ENCODE measurements at regions not wholly inside any gene's neighbourhood (a gene's known extent, or its start where the extent isn't known, plus 50 kb on each side); places are given as distances from the start of the nearest gene placed in this dataset.

GRCh38 chr11:96755209-96755608, 365.4 kb downstream of the JRKL start:
- Histone ChIP-seq H3K4me1 (ENCODE audit: insufficient read depth) (no peaks in the 10 kb centered on the region), H3K4me3 (no peak overlapping the region), H3K27me3 (ENCODE audit: insufficient read depth) (no peaks in the 10 kb centered on the region), H3K9me2 (ENCODE audit: insufficient read depth) (0 out of 2 replicates have a peak, but pooled peaks cover 9% of the 10 kb centered on the region), H3K27ac (ENCODE audit: low read depth) (no peak overlapping the region), H3K79me2 (replicated peaks; ENCODE audit: insufficient read depth) (no peaks in the 10 kb centered on the region), H3K36me3 (ENCODE audit: insufficient read depth) (no peaks in the 10 kb centered on the region), H2AFZ (no peak overlapping the region), H4K20me1 (replicated peaks; ENCODE audit: insufficient read depth) (no peaks in the 10 kb centered on the region), H3K4me2 (no peak overlapping the region), H3F3A (replicated peaks; ENCODE audit: low read depth) (no peaks in the 10 kb centered on the region)
- Mint-ChIP-seq H3K27me3 (ENCODE audit: insufficient read depth, low read depth, poor library complexity) (peaks cover 3% of the 10 kb centered on the region), H3K27ac (no peak overlapping the region), H3K9me3 (no peaks in the 10 kb centered on the region), H3K4me1 (no peaks in the 10 kb centered on the region), H3K36me3 (ENCODE audit: low read depth) (no peaks in the 10 kb centered on the region), H3K4me3 (no peak overlapping the region)
- DNase-seq (ENCODE audit: low spot score) (no peak), ATAC-seq (no peak)
- no peak for TF ChIP-seq REST (IDR thresholded peaks at IDR 0.05; ENCODE audit: unreplicated experiment)
- no peak for TF ChIP-seq STAT1 (IDR thresholded peaks at IDR 0.05; ENCODE audit: unreplicated experiment)
- TF ChIP-seq ZNF114 (CRISPR knock-in tag; IDR thresholded peaks at IDR 0.05): no peak
- TF ChIP-seq ZNF331 (CRISPR knock-in tag; IDR thresholded peaks at IDR 0.05; ENCODE audit: low read depth): no peak
- TF ChIP-seq POLR2AphosphoS5 (IDR thresholded peaks at IDR 0.05; ENCODE audit: low read depth): no peak
- TF ChIP-seq NANOG (IDR thresholded peaks at IDR 0.05; ENCODE audit: borderline replicate concordance): no peak
- TF ChIP-seq ZNF462 (CRISPR knock-in tag; IDR thresholded peaks at IDR 0.05): no peak
- TF ChIP-seq CREB1 (CRISPR knock-in tag; IDR thresholded peaks at IDR 0.05; ENCODE audit: low read depth): no peak
- TF ChIP-seq JUNB (IDR thresholded peaks at IDR 0.05; ENCODE audit: unreplicated experiment): no peak
- no peak for TF ChIP-seq CTCF (conservative IDR thresholded peaks at IDR 0.05; ENCODE audit: low read depth in 2 of 2)
- no peak for TF ChIP-seq EZH2 (IDR thresholded peaks at IDR 0.05; ENCODE audit: low read depth, unreplicated experiment)
- no peak for TF ChIP-seq ETS1 (IDR thresholded peaks at IDR 0.05)
- no peak for TF ChIP-seq EZH2phosphoT487 (IDR thresholded peaks at IDR 0.05; ENCODE audit: unreplicated experiment)

Measured in GM23338 (cell line).